ENCODE measurements at regions not wholly inside any gene's neighbourhood (a gene's known extent, or its start where the extent isn't known, plus 50 kb on each side); places are given as distances from the start of the nearest gene placed in this dataset.
"Not testable (repeated sequence)": the region's sequence is repeated elsewhere in the genome, so short reads cannot be mapped to it uniquely, and the experiment has no call there.

- no peak for DNase-seq (ENCODE audit: low read depth)
Measured at GRCh38 chr4:186775902-186776301, 52.2 kb upstream of the FAT1 start.

DNA sequence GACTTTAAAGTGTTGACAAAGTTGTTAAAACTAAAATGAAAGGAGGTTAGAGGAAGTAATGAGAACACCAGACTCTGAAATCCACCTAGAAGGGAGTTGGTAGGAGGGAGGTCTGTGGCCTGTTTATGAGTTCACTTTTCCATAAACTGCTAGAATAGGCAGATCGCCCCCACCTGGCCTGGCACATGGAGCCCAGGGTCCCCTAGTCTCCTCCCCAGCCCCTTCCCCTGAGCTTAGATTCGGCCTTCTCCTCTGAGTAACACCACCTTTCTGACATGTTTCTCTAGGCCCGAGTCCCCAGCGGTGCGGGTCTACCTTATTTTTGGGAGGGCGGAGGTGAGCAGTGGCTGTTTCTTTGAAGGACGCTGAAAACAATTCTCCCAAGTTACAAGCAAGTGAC, 54.5 kb upstream of the FAT1 start:
- DNase-seq (ENCODE audit: low read depth): no peak

DNA sequence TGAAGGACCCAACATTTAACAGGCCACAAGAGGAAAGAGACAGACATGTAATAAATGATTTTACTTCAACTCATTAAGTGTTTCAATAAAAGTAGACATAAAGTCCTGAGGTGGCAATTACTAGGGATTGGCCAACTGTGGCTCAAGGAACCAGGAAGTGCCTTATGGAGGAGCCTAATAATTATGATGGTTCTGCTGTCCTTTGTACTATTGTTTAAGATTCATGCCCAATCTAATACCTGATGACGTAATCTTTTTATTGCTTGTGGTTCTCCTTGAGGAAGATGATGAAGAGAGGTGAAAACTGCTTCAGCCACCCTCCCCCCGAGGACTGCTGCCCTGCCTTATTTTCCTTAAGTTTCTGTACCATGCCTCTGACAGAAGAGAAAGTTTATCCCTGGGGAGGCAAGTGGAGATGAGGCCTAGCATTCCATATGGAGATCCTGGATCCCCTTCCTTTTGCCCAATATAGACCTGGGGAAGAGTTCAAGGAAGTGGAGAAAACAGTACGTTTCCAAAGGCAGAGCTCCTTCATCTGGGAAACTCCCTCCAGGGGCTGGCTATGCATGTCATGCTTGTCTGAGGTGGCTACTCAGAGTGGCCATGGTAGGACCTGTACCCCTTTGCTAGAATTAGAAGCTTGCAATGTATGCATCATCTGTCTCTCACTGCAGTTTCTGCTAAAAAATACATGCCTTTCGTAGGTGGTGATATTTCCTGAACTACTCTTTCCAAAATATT, 56.8 kb upstream of the FAT1 start:
- DNase-seq (ENCODE audit: low read depth): no peak

DNA sequence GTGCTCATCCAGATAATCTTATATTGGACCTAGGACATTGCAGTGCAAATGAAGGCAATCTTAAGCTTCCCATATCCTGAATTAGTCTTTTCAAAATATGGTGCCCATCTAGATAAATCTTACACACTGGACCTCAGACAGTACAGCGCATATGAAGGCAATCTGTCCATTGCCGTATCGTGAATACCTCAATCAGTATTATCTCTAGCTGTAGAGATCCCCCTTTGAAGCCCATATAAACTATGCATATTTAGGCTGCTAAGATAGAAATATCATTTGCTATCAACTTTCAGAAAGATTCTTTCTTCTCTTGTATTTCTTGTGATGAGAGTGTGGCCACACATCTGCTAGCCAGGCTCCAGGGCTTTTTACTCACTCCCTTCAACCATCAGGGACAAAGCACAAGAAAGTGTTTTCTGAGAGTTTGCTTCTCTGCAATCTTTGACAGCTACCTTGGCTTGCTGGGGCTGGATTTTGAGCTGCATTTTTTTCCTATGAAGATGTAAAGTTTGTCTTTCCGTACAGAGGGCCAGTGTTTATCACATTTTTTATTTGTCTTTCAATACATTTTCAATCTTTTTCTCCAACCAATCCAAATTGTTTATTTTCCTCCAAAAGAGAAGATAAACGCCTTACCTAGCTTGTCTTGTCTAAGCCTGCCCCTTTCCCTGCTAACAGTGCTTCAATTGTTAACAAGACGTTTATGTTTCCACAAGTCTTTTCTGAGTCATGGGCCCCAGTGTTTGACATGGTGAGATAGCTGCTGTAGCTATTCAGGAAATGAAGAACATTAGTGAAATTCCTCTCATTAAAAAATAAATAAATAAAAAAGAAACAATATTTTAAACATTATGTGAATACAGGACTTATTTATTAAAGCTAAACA, 57.6 kb upstream of the FAT1 start:
- peak; percentile 42 for DNase-seq (ENCODE audit: low read depth)

DNA sequence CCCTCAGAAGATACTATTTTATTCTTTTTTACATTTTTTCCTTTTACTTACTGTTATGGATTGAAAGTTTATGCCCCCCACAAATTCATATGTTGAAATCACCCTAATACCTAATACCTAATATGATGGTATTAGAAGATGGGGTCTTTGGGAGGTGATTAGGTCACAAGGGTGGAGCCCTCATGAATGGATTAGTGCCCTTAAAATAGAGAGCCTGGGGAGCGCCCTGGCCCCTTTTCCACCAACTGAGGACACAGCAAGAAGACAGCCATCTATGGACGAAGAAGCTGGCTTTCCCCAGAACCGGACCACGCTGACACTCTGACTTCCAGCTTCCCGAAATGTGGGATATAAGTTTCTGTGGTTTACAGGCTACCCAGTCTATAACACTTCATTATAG, 58.6 kb upstream of the FAT1 start:
- no peak for DNase-seq (ENCODE audit: low read depth)

DNA sequence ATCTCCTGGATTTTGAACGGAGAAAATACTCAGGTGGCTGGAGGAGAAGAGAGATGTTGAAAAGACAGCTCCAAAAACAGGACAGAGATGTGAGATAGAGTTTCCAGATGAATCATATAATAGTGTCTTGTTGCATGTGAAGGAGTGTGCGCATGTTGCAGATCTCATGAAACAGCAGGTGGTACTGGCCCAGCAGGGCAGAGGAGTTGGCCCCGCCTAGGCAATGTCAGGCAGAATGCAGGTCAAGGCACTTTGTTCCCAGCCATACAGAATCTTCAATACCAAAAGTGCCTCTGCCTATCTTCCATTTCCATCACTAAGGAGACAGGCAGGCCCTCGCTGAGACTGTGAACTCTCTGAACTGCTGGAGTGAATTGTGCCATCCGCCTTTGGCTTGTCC, 63.9 kb upstream of the FAT1 start:
- DNase-seq (ENCODE audit: low read depth): no peak

DNA sequence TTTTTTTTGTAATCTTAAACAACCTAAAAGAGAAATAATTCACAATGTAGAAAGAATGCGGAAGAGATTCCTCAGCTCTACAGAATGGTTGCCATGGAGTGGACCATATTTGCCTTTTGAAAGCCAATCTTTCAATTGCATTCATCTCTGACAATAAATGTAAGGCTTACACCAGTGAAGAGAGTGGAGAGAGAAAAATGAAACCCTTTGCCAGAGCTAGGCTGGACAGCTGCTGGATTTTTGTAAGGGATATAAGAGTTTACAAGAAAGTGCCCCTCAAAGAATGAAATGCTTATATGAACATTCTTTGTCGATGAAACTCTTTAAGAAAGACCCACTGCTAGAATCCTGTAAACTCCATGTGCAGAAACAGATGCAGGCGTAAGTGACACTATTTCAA, 66.0 kb upstream of the FAT1 start:
- no peak for DNase-seq (ENCODE audit: low read depth)

DNA sequence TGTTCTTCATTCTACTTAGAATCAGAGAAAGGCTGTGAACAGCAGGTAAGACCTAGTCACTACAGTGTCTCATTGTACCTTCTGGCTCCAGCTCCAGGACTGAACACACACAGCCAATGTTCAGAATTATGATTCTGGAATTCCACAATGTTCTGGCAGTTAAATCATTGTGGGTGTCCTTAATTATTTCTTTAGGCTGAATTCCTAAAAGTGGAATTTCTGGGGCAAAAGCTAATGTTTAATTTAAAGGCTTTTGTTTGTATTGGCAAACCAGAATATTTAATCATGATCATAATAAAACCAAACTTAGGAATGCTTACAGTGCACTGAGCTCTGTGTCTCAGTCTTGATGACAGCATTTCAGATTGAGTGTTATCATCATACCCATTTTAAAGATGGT, 67.0 kb upstream of the FAT1 start:
- no peak for DNase-seq (ENCODE audit: low read depth)

DNA sequence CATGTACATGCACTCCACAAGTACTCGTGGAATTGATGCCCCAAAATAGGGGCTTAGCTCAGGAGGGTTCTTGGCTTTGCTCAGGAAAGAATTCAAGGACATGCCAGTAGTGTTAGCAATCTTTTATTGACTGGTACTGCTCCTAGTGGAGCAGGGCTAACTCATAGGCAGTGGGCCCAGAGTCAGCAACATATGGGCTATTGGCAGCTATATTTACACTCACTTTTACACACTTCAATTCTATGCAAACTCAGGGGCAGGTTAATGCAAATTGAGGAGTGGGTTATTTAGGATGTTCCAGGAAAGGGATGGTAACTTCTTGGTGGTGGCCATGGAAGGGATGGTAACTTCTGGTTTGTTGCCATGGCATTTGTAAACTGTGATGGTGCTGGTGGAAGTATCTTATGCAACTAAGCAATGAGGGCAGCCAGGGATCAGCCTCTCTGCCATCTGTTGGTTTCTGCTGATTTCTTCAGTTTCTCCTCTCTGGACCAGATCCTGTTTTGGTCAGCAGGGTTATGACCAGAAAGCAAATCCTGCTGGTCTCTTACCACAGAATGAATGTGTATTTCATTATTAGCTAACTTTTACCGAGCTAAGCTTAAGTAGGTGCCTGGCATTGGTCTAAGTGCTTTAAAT, 69.2 kb upstream of the FAT1 start:
- peak; percentile 44 for DNase-seq (ENCODE audit: low read depth)

- DNase-seq (ENCODE audit: low read depth): peak; percentile 21
Measured at GRCh38 chr4:186798951-186799659, 75.4 kb upstream of the FAT1 start.

DNA sequence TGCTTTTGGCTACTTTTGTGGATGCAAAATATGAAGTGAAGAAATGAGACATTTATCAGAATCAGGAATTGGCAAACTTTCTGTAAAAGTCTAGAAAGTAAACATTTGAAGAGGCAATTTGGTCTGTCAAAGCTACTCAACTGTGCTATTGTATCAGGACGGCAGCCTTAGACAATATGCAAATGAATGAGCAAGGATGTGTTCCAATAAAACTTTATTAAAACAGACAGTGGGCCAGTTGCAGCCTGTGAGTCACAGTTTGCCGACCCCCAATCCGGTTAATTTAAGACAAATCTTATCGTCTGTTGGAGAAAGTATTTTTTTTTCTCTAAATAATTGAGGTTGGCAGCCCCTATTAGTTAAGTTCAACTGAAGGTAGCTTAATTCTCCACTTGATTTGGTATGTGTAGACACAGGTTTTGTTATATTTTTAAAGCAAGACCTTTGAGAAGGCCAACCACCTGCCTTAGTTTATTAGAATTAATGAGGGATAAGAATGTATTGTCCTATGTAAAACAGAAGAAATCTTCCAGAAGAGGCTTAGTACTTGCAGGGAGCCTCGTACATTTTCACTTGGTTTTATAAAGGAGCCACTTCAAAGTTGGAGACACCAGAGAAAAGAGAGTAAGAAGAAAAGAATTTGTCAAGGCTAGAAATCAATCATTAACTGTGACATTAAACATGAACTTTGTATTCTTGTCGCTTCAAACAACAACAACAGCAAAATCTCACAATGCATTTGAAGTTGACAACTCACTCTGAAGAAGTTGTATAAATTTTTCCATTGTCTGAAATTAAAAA, 81.6 kb upstream of the FAT1 start:
- DNase-seq (ENCODE audit: low read depth): no peak

DNA sequence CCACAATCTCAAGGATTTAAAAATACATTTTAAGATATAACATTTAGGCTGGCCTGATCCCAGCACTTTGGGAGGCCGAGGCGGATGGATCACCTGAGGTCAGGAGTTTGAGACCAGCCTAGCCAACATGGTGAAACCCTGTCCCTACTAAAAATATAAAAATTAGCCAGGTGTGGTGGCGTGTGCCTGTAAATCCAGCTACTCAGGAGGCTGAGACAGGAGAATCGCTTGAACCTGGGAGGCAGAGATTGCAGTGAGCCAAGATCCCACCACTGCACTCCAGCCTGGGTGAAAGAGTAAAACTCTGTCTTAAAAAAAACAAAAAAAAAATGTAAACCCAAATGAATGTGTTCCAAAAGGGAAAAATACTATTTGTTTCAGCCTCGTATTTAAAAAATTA, 82.3 kb upstream of the FAT1 start:
- not testable (repeated sequence) for DNase-seq (ENCODE audit: low read depth)

GRCh38 chr4:186806679-186807421, 83.2 kb upstream of the FAT1 start:
- no peak for DNase-seq (ENCODE audit: low read depth)

- DNase-seq (ENCODE audit: low read depth): no peak
Measured at GRCh38 chr4:186807808-186808629, 84.4 kb upstream of the FAT1 start.

GRCh38 chr4:186808630-186809018, 85.0 kb upstream of the FAT1 start:
- DNase-seq (ENCODE audit: low read depth): peak; percentile 60

DNA sequence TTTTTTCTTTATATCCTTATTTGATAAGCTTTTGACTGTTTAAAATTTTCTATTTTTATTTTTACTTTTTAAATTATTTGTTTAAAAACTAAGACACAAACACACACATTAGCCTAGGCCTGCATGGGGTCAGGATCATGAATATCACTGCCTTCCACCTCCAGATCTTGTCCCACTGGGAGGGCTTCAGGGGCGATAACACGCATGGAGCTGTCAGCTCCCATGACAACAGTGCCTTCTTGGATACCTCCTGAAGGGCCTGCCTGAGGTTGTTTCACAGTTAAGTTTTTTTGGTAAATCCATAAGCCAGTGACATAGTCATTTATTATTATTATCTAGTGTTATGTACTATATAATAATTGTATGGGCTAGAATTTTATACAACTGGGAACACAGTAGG, 85.4 kb upstream of the FAT1 start:
- DNase-seq (ENCODE audit: low read depth): no peak

DNA sequence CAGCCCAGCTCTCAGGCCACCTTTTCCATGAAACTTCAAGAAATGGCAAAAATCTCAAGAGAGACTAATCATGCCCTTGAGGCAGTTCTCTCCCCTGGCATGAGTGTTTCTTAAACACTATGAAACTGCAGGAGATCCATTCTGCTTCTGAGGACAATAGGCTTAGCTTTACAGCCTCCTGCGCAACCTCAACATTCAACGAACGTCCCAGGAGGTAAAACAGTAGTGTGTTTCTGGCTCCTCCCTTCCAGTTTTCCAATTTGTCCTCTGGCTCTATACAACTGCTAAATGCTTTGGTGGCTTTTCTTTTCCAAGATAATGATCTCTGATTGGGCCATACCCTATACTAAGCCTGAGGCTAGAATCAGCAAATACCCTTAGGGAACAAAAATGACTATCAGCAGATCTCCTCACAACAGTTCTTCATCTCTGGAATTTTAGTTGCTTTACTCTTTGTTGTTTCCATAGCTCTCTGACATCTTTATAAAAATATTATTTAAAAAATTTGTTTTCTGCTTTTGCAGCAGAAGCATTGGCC, 87.0 kb upstream of the FAT1 start:
- no peak for DNase-seq (ENCODE audit: low read depth)

- DNase-seq (ENCODE audit: low read depth): no peak
Measured at GRCh38 chr4:186812592-186812991, 88.9 kb upstream of the FAT1 start.

DNA sequence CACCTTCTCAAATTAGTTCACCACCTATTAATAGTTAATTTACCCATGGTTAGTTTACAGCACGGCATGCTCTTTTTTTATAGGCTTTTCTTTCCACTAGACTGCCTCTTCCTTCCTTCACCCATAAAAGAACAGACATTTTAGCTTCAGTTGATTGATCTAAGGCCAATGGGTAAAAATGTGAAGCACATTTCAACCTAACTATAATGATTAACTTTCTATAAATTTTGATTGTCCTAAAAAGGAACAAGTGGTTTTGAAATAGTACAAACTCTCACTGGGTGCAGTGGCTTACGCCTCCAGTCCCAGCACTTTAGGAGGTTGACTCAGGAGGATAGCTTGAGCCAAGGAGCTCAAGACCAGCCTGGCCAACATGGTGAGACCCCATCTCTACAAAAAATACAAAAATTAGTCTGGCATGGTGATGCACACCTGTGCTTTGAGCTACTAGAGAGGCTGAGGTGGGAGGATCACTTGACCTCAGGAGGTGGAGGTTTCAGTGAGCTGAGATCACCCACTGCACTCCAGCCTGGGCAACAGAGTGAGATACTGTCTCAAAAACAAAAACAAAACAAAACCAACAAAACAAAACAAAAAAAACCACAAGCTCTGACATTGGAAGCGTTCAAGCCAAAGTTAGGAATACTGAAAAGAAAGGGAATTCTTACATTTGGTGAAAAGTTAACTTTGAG, 89.9 kb upstream of the FAT1 start:
- no peak for DNase-seq (ENCODE audit: low read depth)

Data from RPMI7951 (cell line).